GM10248 (cell line): ENCODE measurements at regions not wholly inside any gene's neighbourhood (a gene's known extent, or its start where the extent isn't known, plus 50 kb on each side); places are given as distances from the start of the nearest gene placed in this dataset.

Source experiments
- CTCF ChIA-PET: fragments of 300-600 bp; sonication (Branson Sonifier 250); formaldehyde crosslinking; extraction: SDS; loops from one replicate; lab custom pipeline; 2021; ENCODE audit warnings: antibody characterized with exemption; lab: Yijun Ruan, JAX
- POLR2A ChIA-PET: fragments of 350-650 bp; sonication (Branson Sonifier 250); formaldehyde crosslinking; extraction: SDS; loops from one replicate; lab custom pipeline; 2020; ENCODE audit warnings: antibody characterized with exemption; lab: Yijun Ruan, JAX
- DNase-seq: peaks from one replicate; pipeline ENCODE4 v3.0.0; 2012; ENCODE audit errors: extremely low spot score
- CTCF ChIP-seq: IDR thresholded peaks from 2 replicates; pipeline ENCODE4 v1.5.1; 2012; ENCODE audit warnings: mild to moderate bottlenecking, low read depth; ENCODE audit errors: extremely low read depth, missing control alignments, control extremely low read depth

GRCh38 chr2:15687720-15688119 is 96.1 kb downstream of the DDX1 start:
- ChIA-PET POLR2A (no interaction called here), CTCF (no interaction called here)
- no peak for TF ChIP-seq CTCF
- DNase-seq: no peak

- TF ChIP-seq CTCF: no peak
- ChIA-PET CTCF (no interaction called here), POLR2A (no interaction called here)
- DNase-seq: no peak
These were observed 97.4 kb downstream of the DDX1 start for GRCh38 chr2:15688924-15689568.

- ChIA-PET CTCF (no interaction called here), POLR2A (interaction anchor here (0.7 kb wide), 1 partner anchor 61 kb away, joined by 4 read pairs; no protein-coding TSS in a partner anchor)
- TF ChIP-seq CTCF: no peak
- no peak for DNase-seq
These were observed 98.0 kb downstream of the DDX1 start for GRCh38 chr2:15689654-15690053.

GRCh38 chr2:15691586-15692310 is 100.1 kb downstream of the DDX1 start:
- POLR2A ChIA-PET: no interaction called here
- TF ChIP-seq CTCF: no peak
- no peak for DNase-seq
- CTCF ChIA-PET: interaction anchor here (1.4 kb wide), 1 partner anchor 35 kb away, joined by 3 read pairs; no protein-coding TSS in a partner anchor

GRCh38 chr2:15692551-15693377 is 101.1 kb downstream of the DDX1 start:
- DNase-seq: no peak
- POLR2A ChIA-PET: no interaction called here
- no peak for TF ChIP-seq CTCF
- CTCF ChIA-PET: interaction anchor here (1.4 kb wide), 1 partner anchor 34 kb away, joined by 3 read pairs; no protein-coding TSS in a partner anchor

- no peak for DNase-seq
- CTCF ChIA-PET: interaction anchor here (1.4 kb wide), 1 partner anchor 33 kb away, joined by 3 read pairs; no protein-coding TSS in a partner anchor
- POLR2A ChIA-PET: no interaction called here
- TF ChIP-seq CTCF: no peak
These were observed 101.7 kb downstream of the DDX1 start for GRCh38 chr2:15693382-15693781.
